Lung (tissue), 11 donors: ENCODE measurements at regions not wholly inside any gene's neighbourhood (a gene's known extent, or its start where the extent isn't known, plus 50 kb on each side); places are given as distances from the start of the nearest gene placed in this dataset.
"Not testable (repeated sequence)": the region's sequence is repeated elsewhere in the genome, so short reads cannot be mapped to it uniquely, and the experiment has no call there.

ENCODE experiments used
- ATAC-seq: fragments of 200-7000 bp; cut with Tn5 transposase; one replicate; pipeline ENCODE4 v1.9.1; 2020; ENCODE audit warnings: moderate number of reproducible peaks; ENCODE audit not compliant: insufficient read depth, low FRiP score
- DNase-seq, 3 donors: peaks; one replicate each; pipeline ENCODE4 v3.0.0-alpha.2; 2013 to 2017
- H3K27ac ChIP-seq, 2 donors: one replicate each; pipeline ENCODE4 v1.5.1; 2013; ENCODE audit warnings: mild to moderate bottlenecking in 2 of 2, moderate library complexity in 2 of 2, control low read depth in 1 of 2, inconsistent platforms in 1 of 2, low read depth in 1 of 2, low read length in 1 of 2
- H3K27me3 ChIP-seq, 3 donors: one replicate each; pipeline ENCODE4 v1.5.1; 2013; ENCODE audit warnings: low read length in 2 of 3; ENCODE audit not compliant: control insufficient read depth in 3 of 3, insufficient read depth in 3 of 3
- H3K36me3 ChIP-seq, 4 donors: one replicate each; pipeline ENCODE4 v1.5.1; 2013; ENCODE audit warnings: low read length in 4 of 4, mild to moderate bottlenecking in 1 of 4, moderate library complexity in 1 of 4; ENCODE audit not compliant: control insufficient read depth in 4 of 4, insufficient read depth in 4 of 4
- H3K4me1 ChIP-seq, 5 donors: one replicate each; pipeline ENCODE4 v1.5.1; 2013; ENCODE audit warnings: low read length in 5 of 5, mild to moderate bottlenecking in 2 of 5, moderate library complexity in 1 of 5; ENCODE audit not compliant: control insufficient read depth in 5 of 5, insufficient read depth in 5 of 5
- H3K4me3 ChIP-seq: one replicate; pipeline ENCODE4 v1.5.1; 2013; ENCODE audit warnings: mild to moderate bottlenecking, control low read depth, moderate library complexity
- H3K9ac ChIP-seq, 2 donors: one replicate each; pipeline ENCODE4 v1.5.1; 2013; ENCODE audit warnings: low read length in 2 of 2, control low read depth in 1 of 2; ENCODE audit not compliant: insufficient read depth in 1 of 2
- H3K9me3 ChIP-seq, 4 donors: one replicate each; pipeline ENCODE4 v1.5.1; 2013; ENCODE audit warnings: low read length in 3 of 4, mild to moderate bottlenecking in 1 of 4, moderate library complexity in 1 of 4; ENCODE audit not compliant: control insufficient read depth in 4 of 4, insufficient read depth in 3 of 4
- WGBS, 2 donors: extraction: QIAGEN DNeasy Blood & Tissue Kit; methylation state at CpG; one replicate each; pipeline ENCODE4 v1.1.7; 2013; 5-methylcytosine and 5-hydroxymethylcytosine counted together
- TF ChIP-seq, protein P1 (sequence below): IDR thresholded peaks from 2 replicates; pipeline ENCODE4 v1.5.1; 2012; ENCODE audit warnings: mild to moderate bottlenecking; ENCODE audit errors: control extremely low read depth, extremely low read depth
- donor health status: control.
- donor health status: control.
- donor health status: Bipolar disorder and iron deficiency.
- donor health status: healthy.
- donor health status: DM: yes; HTN: yes; CAD: no.

DNA sequence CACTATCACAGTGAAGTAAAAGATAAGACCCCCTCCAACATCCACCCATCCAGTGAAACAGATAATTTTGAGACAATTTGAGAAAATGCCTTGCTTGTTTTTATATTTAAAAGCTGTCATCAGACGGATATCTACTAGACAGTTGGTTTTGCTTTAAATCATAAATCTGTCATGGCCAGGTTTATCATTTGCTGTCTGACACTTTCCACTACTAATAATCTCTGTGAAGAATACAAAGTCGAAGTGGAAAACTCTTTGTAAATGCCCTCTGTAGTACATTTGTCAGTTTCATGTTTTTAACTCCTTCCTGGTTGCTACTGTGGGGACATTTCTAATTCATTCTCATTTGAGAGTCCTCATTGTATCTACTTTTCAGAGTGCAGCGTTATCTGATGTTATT is 1606.2 kb upstream of the PCDH7 start:
- H3K9ac ChIP-seq, result no peak overlapping the region
- no peaks in the 10 kb centered on the region for H3K27me3 ChIP-seq
- no peaks in the 10 kb centered on the region for H3K36me3 ChIP-seq
- no peak overlapping the region for H3K4me3 ChIP-seq
- DNase-seq (no peak), ATAC-seq (no peak)
- whole genome bisulfite sequencing, 2 donors, result 53 to 59% methylated on average over 3 of the region's 3 CpGs
- TF ChIP-seq, protein P1, sequence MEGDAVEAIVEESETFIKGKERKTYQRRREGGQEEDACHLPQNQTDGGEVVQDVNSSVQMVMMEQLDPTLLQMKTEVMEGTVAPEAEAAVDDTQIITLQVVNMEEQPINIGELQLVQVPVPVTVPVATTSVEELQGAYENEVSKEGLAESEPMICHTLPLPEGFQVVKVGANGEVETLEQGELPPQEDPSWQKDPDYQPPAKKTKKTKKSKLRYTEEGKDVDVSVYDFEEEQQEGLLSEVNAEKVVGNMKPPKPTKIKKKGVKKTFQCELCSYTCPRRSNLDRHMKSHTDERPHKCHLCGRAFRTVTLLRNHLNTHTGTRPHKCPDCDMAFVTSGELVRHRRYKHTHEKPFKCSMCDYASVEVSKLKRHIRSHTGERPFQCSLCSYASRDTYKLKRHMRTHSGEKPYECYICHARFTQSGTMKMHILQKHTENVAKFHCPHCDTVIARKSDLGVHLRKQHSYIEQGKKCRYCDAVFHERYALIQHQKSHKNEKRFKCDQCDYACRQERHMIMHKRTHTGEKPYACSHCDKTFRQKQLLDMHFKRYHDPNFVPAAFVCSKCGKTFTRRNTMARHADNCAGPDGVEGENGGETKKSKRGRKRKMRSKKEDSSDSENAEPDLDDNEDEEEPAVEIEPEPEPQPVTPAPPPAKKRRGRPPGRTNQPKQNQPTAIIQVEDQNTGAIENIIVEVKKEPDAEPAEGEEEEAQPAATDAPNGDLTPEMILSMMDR, result no peak
- no peaks in the 10 kb centered on the region for H3K9me3 ChIP-seq
- H3K27ac ChIP-seq, result no peak overlapping the region
- H3K4me1 ChIP-seq, result no peaks in the 10 kb centered on the region

DNA sequence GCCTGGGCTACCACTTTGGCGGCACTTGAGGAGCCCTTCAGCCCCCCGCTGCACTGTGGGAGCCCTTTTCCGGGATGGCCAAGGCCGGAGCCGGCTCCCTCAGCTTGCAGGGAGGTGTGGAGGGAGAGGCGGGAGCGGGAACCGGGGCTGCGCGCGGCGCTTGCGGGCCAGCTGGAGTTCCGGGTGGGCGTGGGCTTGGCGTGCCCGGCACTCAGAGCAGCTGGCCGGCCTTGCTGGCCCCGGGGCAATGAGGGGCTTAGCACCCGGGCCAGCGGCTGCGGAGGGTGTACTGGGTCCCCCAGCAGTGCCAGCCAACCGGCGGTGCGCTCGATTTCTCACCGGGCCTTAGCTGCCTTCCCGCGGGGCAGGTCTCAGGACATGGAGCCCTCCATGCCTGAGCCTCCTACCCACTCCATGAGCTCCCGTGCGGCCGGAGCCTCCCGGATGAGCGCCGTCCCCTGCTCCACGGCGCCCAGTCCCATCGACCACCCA is 1602.9 kb upstream of the PCDH7 start:
- not testable (repeated sequence) for ATAC-seq, DNase-seq

DNA sequence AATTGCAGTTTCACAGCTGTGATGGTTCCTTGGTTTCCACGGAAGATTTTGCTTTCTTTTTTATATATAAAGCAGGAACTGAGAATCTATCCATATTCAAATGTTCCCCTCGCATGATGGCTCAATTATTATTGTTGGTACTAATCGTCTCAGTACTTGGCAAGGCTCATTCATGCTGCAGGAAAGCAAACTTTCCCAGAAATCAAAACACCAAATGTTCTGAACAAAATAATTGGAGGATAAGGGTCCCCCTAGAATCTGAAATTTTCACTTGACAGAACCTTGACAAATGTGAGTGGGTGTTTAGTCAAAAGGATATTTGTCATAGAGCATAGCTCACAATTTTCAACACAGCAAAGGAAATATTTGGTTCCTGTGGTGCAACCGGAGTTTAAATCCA is 1598.6 kb upstream of the PCDH7 start:
- no peaks in the 10 kb centered on the region for H3K36me3 ChIP-seq
- H3K27me3 ChIP-seq, result no peaks in the 10 kb centered on the region
- no peak overlapping the region for H3K27ac ChIP-seq
- no peak for DNase-seq
- TF ChIP-seq, protein P1, result no peak
- no peaks in the 10 kb centered on the region for H3K4me1 ChIP-seq
- WGBS, 2 donors, result 69 to 70% methylated on average over 4 of the region's 4 CpGs
- no peak overlapping the region for H3K9ac ChIP-seq
- no peak for ATAC-seq
- no peak overlapping the region for H3K4me3 ChIP-seq
- no peaks in the 10 kb centered on the region for H3K9me3 ChIP-seq

More for the DNA sequence above, 1602.9 kb upstream of the PCDH7 start:
- not testable (repeated sequence) for H3K4me3 ChIP-seq, H3K36me3 ChIP-seq, H3K27ac ChIP-seq, H3K27me3 ChIP-seq, H3K9ac ChIP-seq, H3K9me3 ChIP-seq, H3K4me1 ChIP-seq
- 96 to 97% methylated on average over 34 to 38 of the region's 38 CpGs for WGBS, 2 donors

DNA sequence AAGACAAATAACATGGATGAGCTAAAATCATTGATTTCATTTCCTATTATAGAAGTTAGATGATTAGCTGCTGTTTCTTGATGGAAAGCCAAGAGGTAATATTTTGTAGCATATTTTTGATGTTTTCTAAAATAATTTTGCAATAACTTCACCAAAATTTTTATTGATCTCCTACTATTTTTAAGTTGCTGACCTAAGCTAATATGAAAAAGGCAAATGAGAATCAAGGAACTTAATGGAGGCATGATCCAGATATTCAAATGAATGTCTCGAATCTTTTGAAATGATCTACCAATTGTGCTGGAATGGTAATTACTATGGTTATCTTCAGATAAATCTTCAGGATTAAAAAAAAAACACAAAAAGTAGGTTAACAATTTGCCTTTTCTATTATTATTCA is 1591.4 kb upstream of the PCDH7 start:
- Histone ChIP-seq H3K9ac (no peak overlapping the region), H3K36me3 (no peaks in the 10 kb centered on the region), H3K27ac (no peak overlapping the region), H3K27me3 (no peaks in the 10 kb centered on the region), H3K9me3 (no peaks in the 10 kb centered on the region), H3K4me1 (no peaks in the 10 kb centered on the region), H3K4me3 (no peak overlapping the region)
- ATAC-seq (no peak), DNase-seq (no peak)
- TF ChIP-seq, protein P1, result no peak
- WGBS, 2 donors, result 91 to 97% methylated on average over 1 of the region's 1 CpG
